A172 (cell line): ENCODE measurements at regions not wholly inside any gene's neighbourhood (a gene's known extent, or its start where the extent isn't known, plus 50 kb on each side); places are given as distances from the start of the nearest gene placed in this dataset.
A peak's percentile ranks its signal among the peaks of the same experiment; 100 is the strongest.

ENCODE experiments used
- DNase-seq: peaks from one replicate; pipeline ENCODE4 v3.0.0-alpha.2; 2015; ENCODE audit warnings: low spot score

DNA sequence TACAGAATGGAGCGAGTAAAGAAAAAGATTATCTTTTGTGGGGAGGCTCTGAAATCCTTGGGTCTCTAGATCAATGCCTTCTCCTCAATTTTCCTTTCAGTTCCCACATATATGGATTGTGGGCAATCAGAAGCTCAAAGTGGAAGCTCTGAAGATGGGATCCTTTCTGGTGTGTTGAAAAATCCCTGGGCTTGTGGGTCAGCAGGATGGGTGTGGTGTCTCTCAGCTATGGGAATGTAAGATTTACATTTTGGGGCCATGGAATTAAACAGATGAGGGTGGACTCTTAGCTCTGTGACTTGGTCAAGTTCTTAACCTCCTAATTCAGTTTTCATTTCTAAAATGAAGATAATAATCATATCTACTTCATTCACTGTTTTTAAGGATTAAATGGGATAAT is 231.9 kb upstream of the CA10 start:
- no peak for DNase-seq

DNA sequence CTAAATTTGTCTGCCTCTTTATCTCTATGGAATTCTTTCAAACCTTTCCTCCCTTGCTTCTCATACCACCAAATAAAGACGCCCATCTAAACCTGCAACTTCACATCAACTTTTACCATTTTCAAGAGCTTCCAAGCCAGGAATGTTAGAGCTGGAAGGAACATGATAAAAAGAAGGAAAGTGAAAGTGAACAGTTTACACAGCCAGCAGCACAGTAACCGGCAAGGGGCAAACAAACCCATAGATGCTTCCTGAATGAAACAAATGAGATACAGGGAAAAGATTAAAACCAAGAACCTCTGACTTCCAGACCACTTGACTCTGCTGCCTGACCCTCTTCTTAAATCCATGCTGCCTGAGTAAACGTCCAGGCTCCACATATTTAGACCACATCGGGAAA is 231.1 kb upstream of the CA10 start:
- DNase-seq = no peak

DNA sequence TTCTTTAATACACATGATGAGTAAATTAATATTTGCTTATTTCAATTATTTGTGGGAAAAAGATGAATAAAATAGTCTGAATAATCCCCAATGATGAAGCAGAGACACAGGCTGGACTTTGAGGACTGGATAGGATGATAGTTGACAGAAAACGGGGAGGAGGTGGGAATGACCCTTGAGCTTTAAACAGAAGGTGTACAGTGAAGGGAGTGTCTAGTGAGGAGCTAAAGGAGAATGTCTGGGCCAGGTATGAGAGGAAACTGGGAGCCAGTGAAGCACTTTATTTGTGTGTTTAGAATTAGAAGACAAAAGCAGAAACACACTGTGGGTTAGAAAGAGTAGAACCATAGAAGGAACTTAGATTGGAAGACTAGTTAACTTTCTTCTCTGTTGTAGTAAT is 230.4 kb upstream of the CA10 start:
- DNase-seq = no peak

DNA sequence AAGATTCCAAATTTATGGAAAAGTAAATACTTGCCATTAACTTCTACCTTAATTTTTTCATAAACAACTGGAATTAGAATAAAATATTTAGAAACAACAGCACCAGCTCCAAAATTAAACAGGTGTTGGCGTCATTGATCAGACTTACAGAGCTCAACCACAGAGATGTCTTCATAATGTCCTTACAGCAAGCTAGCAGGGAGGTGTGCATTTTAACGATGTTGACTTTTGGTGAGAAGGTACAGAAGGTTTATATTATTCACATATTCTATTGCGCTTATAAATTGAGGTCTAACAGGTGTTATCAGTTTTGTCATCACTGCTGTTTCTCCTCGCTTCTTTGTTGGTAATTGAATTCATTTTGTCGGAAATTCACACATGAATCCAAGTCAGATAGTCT is 226.2 kb upstream of the CA10 start:
- DNase-seq = no peak

DNA sequence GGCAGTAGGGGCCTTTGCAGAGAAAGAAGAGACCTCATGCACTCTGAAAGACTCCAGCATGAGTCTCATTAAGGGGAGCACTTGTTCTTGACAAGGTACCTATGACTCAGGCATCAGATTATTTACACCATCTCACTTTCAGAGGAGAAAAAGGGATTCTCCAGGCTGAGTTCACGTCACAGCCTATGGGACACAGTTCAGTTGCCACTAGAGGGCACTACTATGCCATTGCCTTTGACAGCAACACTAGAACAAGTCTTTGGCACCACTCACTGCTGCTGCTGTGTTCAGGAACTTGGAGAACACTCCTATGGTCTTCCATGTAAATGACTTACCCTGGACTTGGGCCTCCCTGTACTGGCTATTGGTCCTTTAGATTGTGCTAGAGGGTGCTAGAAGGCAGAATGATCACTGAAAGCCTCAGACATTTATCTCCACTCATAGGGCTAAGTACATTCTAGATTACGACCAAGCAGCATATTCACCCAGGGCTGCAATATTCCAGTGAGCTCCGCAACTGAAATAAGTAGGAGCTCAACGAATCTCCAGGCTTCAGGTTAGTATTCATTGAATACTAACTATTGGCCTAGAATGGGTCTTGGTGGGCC is 225.1 kb upstream of the CA10 start:
- peak; percentile 50 for DNase-seq

DNA sequence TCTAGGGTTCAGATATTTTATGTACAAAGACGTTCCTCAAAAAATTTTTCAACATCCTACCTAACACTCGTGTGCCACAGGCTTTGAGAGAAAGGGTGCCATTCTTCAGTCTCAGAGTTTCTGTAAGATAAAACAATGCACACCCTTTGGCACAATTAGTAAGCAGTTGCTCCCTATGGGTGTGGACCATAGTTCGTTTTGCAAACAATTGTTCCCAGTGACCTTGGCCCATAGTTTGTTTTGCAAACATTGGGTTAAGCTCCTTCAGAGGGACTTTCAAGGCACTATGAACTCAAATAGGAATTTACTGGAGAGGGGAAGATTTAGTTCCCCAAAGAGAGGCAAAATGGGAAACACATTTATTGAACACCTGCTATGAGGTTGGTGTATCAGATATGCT is 220.3 kb upstream of the CA10 start:
- DNase-seq = no peak

DNA sequence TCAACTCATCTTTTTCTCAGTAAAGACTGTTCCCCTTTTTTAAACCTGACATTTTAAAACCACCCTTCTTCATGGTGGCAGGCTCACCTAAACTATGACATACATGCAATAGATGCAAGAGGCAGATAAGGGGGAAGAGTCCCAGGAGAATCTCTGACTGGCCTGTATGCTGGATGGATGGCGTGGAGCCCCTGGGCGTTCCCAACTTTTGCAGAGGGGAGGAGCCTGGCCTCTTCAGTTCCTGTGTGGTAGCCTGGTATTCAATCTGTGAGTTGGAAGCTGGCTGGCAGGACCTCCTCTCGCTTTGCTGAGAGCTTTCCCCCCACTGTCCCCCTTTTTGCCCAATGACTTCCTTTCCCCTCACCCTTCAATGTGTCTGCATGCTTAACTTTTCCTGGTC is 217.6 kb upstream of the CA10 start:
- DNase-seq = no peak

DNA sequence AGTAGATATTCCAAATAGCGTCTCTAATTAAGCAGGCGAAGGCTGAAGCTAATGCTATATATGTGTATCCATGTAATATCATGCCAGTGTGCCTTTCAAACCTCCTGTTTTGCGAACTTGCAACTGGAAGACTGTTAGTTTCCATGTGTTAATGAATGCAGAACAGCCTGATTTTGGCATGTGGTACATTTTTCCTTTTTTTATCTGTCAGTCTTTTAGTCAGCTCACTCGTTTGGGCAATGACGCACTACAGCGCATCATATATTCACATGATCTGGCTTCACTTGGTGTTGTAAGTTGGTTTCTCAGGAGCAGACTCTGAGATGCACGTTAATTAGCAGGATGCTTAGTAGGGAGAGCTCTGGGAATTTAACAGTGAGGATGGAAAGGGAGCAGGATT is 210.4 kb upstream of the CA10 start:
- DNase-seq = no peak

DNA sequence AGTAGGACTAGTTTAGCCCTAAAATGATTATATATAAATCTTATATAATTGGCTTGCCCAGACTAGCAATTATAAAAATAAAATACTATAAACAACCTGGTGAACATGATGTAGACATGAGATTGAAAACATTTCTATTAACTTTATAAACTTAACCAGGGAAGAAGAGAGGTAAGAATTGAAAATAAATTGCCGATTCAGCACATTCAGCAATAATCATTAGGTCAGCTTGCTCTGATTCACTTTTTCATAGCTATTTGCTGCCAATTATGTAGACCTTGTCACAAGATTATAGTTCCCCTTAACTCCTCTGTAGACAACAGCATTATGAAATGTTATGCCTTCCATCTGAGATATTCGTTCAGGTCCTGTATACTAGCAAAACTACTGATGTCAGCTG is 199.3 kb upstream of the CA10 start:
- no peak for DNase-seq

DNA sequence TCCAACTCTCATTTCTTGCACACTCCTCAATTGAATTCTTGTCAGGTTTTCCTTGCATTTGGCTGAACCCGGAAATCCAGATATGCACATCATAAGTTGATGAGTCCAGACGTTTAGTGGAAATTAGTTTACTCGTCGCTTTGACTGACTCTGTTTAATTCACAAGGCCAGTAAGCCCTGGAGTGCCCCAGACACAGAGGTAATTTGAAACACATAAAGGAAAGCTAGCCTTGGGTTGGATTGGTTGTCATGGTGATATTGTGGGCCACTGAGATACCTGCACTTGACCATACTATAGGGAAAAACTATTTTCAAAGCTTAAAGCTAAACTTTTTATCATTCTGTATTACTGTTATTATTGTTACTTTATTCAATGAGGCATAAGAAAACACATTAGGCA is 178.3 kb upstream of the CA10 start:
- DNase-seq = no peak

DNA sequence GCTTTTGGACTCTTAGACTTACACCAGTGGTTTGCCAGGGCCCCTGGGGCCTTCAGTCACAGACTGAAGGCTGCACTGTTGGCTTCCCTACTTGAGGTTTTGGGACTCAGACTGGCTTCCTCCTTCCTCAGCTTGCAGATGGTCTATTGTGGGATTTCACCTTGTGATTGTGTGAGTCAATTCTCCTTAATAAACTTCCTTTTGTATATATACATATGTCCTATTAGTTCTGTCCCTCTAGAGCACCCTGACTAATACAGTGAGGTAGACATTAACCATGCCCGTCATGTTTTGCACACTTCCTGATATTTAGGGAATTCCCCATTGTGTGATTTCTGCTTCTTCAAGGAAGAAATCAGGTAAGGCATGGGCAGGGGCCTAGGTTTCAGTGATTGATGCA is 147.8 kb upstream of the CA10 start:
- no peak for DNase-seq

DNA sequence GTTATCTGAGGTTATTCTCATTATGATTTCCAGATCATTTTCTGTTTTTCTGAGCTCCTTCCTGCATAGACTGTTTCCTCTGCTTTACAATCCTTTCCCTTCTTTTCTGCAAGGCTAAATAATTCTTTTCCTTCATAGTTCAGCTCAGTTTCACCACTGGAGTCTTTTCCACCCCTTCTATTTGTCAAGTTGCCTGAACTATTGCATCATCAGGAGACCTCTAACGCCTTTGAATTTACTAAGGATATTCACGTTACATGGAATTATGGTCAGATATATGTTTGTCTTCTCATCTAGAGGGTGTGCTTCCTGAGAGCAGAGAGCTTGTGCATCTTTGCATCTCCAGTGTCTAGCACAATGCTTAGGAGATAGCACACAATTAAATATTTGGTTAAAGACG is 140.4 kb upstream of the CA10 start:
- no peak for DNase-seq

DNA sequence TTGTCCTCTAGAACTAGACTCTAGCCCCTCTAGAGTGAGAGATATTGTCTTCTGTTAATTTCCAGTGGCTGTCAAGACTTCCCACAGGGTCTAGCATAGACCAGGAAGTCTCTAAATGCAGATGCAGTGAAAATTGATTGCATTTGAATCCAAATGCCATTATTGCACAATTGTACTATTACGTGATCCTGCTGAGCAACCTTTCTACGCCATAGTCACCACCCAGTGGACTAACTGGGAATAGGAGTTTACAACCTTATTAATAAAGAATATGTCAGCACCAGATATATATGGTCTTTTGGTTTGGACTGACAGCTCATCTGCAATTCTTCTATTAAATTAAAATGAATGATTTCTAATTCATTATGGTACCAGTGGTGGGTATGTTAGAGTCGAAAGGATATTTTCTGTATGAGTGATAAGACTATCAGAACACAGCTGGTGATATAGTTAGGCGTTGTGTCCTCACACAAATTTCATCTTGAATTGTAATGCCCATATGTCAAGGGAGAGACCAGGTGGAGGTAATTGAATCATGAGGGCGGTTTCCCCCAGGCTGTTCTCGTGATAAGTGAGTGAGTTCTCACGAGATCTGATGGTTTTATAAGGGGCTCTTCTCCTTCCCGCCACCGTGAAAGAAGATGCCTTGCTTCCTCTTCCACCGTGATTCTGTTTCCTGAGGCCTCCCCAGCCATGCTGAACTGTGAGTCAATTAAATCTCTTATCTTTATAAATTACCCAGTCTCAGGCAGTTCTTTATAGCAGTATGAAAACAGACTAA is 138.9 kb upstream of the CA10 start:
- no peak for DNase-seq

DNA sequence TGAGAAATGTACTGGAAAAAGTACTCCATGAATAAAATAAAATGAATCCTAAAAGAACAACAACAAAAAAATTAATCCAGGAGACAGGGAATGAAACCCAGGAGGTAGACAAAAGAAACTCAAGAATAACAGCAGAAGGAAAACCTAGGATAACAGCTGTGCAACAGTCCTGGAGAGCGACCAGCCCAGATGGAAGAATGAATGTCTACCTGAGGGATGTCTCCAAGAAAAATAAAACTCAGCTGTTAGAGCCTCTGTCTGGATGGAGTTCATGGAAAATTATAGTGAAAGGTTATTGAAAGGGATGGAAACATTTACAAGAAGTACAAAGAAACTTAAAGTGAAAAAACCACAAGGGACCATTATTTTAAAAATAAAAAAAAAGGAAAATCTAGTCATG is 135.8 kb upstream of the CA10 start:
- DNase-seq = no peak

DNA sequence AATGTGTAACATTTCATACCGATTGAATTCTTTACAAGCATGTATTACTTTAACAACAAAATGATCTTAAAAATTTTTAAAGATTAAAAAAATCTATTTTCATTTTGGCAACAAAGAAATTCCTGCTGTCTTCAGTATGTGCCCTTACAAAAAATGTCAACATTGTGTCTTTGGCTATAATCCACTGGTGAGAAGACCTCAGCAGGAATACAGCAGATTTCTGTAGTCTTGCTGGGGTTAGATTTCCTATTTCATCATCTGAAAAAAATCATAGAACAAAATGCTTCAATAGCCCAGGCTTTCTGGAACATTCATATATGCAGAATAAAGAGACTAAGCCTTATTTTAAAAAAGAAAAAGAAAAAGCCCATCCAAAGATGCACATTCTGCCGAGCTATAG is 129.1 kb upstream of the CA10 start:
- no peak for DNase-seq

DNA sequence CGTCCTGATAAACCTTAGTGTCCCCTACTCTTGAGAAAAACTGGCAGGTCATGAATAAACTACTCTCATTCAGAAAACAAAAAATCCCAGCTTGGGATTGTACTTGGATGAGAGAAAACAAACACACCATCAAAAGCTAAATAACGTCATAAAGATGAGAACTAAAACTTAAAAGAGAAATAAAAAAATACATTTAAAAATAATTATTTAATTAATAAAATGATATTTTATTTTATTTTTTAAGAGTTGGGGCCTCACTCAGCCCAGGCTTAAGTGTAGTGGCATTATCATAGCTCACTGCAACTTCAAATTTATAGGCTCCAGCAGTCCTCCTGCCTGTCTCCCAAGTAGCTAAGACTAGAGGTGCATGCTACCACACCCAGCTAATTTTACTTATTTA is 125.4 kb upstream of the CA10 start:
- no peak for DNase-seq

DNA sequence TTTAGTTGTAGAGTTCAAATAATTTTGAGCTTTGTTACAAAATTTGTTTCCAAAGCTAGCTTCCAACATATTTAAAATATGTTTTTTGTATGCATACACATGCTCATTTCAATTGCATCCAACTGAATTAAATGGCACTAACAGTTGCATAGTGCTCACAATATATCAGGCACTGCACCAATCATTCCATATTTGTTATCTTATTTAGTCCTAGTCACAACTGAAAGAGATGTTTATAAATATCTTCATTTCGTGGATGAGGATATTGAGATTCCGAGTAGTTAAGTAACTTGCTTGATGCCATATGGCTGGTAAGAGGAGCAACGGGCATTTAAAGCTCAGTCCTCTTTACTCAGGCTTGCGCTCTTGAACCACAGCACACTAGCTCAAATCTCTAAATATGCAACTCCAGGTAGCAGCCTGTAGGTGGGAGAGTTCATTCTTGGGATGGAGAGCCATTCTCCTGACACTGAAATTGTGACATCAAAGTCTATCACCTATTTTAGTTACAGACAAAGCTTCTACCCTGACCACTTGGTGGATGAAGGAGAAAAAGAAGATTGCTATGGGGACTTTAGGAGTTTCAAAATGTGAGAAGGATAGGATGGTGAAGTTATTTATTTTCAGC is 118.0 kb upstream of the CA10 start:
- no peak for DNase-seq

DNA sequence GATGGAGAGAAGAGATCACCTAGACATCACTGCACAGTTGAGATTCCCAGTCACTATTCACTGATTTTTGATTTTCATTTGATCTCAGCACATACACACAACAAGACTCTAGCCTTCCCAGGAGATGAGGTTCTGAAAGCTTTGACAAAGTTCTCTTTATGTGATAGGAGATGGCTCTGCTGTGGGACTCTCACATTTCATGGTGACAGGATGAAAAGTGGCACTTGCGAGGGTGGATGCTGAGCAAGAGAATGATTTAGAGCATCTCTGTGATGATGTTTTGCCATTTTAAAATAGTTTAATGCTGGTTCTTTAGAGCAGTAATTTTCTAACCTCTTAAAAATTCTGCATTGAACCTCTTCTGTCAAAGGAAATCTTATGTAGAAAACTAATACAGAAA is 113.3 kb upstream of the CA10 start:
- no peak for DNase-seq

DNA sequence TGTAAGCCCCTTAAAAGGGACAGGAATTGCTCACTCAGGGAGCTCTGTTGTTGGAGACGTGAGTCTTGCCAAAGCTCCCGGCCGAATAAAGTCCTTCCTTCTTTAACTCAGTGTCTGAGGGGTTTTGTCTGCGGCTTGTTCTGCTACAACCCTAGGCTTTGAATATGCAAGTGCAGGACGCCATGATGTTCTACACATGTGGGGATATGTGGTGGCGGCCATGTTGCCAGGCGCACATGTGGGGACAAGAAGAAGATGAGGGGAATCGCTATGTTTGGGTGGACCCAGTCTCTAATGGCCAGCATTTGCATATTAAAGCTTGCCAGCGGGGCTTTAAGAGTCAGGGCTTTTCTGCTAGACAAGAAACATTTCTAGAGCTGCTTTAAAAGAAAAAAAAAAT is 96.8 kb upstream of the CA10 start:
- no peak for DNase-seq

DNA sequence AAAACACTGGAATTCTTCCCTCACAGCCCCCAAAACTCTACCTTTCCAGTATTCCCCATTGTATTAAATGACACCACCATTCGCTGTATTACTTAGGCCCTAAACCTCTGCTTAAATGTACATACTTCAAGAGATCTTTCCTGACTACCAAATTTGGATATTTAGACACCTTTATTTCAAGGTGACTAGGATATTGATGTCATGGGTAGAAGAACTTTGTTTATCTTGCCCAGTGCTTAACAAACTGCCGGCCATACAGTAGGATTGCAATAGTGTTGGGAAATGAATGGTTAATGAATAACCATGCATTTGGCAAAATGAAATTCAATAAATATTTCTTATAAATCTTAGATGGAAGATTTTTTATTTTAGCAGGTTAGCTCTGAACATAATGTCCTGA is 86.2 kb upstream of the CA10 start:
- DNase-seq = no peak

DNA sequence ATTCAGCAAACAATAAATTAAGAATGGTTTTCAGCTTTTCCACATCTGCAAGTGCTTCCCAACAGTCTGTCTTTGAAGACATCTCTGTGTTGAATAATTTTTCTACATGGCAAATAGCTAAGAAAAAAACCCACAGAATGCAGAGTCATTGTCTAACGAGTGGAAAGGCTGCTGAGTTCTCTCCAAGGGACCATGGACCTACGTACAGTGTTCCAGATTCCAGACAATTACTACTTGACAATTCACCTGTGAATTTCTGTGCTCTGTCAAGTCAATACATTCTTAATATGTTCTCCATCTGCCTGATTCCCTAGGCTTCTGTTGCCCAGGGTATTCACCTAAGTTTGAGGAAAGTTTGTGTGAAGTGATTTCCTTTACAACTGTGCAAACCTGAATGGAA is 83.8 kb upstream of the CA10 start:
- no peak for DNase-seq

DNA sequence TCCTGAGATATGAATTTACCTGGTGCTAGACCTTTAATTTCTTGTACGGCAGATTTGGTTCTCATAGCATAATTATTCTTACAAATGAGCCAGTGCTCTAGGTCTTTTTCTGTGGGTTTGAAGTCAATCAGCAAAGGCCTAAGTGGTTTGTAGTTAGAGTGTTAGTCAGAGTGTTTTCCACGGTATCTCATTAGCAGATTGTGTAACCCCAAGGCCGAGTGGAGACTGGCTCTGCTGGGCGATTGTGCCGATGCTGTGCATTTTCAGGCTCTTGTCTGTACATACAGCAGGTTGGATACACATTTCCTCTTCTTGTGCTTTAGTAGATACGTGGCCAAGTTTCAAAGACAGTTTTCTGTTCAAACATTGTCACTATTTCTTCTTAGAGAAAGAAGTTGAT is 78.6 kb upstream of the CA10 start:
- DNase-seq = no peak

DNA sequence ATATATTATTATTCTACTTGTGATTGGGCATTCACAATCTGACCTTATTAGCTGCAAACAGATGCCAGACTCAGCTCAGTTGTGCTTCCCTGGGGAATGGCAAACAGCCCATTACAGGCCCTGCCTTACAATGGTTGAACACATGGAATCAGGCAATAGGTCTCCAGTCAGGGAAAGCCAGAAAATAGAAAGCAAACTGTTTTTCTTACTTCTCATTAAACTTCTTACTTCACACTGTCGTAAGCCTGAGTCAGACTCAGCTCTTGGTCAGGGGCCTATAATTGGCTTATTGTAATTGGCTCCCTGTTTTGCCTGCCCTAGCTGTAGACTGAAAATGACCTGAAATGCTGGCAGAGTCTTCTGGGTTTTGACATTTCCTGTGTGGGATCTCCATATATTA is 77.0 kb upstream of the CA10 start:
- no peak for DNase-seq

DNA sequence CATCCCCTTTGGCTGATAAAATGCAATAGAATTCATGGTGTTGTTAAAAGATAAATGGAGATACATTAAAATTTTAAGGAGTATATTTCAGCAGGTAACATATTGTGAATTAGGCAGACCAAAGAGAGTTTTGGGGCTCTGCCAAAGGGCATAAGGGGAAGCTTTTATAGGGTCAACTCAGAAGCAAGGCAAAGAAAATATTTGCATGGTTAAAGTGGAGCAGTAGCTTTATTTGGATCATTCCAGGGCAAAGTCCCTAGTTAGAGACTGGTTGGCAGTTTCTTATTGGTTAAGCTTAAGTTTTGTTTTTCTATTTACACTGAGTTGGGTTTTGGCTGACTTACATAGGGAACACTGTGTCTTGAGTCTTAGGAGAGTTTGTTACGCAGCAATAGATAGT is 75.1 kb upstream of the CA10 start:
- DNase-seq = no peak
